ENCODE measurements at regions not wholly inside any gene's neighbourhood (a gene's known extent, or its start where the extent isn't known, plus 50 kb on each side); places are given as distances from the start of the nearest gene placed in this dataset.
"Not testable (repeated sequence)": the region's sequence is repeated elsewhere in the genome, so short reads cannot be mapped to it uniquely, and the experiment has no call there.

DNA sequence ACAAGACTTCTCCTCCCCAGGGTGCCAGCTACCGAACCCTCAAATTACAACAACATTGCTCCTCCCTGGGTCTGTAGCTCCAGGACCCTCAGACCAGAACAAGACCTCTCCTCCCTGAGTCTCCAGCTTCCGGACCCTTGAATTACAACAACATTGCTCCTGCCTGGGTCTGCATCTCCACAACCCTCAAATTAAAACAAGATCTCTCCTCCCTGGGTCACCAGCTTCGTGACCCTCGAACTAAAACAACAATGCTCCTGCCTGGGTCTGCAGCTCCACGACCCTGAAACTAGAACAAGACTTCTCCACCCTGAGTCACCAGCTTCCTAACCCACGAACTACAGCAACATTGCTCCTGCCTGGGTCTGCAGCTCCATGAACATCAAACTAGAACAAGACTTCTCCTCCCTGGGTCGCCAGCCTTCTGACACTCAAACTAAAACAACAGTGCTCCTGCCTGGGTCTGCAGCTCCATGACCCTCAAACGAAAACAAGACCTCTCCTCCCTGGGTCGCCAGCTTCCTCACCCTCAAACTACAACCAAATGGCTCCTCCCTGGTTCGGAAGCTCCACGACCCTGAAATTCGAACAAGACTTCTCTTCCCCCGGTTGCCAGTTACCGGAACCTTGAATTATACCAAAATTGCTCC lies 324.5 kb downstream of the PREX1 start:
- intact Hi-C loops (cut with micrococcal nuclease) = no loop called here
- Histone ChIP-seq H3K4me3 (no peak overlapping the region), H3K36me3 (no peaks in the 10 kb centered on the region), H3K4me1 (no peaks in the 10 kb centered on the region), H3K9me3 (replicated peaks) (no peaks in the 10 kb centered on the region), H3K27me3 (ENCODE audit: low read depth) (no peaks in the 10 kb centered on the region), H3K27ac (replicated peaks) (no peak overlapping the region)
- TF ChIP-seq, protein P1, sequence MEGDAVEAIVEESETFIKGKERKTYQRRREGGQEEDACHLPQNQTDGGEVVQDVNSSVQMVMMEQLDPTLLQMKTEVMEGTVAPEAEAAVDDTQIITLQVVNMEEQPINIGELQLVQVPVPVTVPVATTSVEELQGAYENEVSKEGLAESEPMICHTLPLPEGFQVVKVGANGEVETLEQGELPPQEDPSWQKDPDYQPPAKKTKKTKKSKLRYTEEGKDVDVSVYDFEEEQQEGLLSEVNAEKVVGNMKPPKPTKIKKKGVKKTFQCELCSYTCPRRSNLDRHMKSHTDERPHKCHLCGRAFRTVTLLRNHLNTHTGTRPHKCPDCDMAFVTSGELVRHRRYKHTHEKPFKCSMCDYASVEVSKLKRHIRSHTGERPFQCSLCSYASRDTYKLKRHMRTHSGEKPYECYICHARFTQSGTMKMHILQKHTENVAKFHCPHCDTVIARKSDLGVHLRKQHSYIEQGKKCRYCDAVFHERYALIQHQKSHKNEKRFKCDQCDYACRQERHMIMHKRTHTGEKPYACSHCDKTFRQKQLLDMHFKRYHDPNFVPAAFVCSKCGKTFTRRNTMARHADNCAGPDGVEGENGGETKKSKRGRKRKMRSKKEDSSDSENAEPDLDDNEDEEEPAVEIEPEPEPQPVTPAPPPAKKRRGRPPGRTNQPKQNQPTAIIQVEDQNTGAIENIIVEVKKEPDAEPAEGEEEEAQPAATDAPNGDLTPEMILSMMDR (IDR thresholded peaks at IDR 0.05; ENCODE audit: borderline replicate concordance) = no peak
- no peak for DNase-seq

DNA sequence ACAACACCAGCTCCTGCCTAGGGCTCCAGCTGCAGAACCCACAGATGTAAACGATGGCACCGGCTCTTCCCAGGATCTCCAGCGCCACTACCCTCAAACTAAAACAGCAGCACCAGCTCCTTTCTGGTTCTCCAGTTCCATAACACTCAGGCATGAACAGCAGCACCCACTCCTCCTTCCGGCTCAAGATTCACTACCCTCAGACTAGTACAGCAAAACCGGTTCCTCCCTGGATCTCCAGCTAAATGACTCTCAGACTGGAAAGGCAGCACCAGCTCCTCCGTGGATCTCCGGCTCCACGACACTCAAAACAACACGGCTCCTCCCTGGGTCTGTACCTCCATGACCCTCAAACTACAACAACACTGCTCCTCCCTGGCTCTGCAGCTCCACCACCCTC lies 325.0 kb downstream of the PREX1 start:
- Histone ChIP-seq H3K9me3 (replicated peaks) (no peaks in the 10 kb centered on the region), H3K4me1 (no peaks in the 10 kb centered on the region), H3K36me3 (no peaks in the 10 kb centered on the region), H3K27ac (replicated peaks) (no peak overlapping the region), H3K4me3 (no peak overlapping the region), H3K27me3 (ENCODE audit: low read depth) (no peaks in the 10 kb centered on the region)
- no peak for DNase-seq
- TF ChIP-seq, protein P1 (IDR thresholded peaks at IDR 0.05; ENCODE audit: borderline replicate concordance) = no peak
- intact Hi-C loops (cut with micrococcal nuclease) = no loop called here

DNA sequence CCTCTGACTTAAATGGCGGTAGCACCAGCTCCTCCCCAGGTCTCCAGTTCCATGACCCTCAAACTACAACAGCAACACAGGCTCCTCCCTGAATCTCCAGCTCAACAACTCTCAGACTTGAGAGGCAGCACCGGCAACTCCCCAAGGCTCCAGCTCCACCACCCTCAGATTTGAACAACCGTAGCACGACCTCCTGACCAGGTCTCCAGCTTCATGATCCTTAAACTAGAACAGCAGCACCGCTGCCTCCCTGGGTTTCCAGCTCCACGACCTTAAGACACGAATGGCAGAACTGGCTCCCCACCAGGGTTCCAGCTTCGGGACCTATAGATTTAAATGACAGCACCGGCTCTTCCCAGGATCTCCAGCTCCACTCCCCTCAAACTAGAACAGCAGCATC lies 325.8 kb downstream of the PREX1 start:
- Histone ChIP-seq H3K9me3 (replicated peaks) (no peaks in the 10 kb centered on the region), H3K27me3 (ENCODE audit: low read depth) (no peaks in the 10 kb centered on the region), H3K4me1 (no peaks in the 10 kb centered on the region), H3K36me3 (no peaks in the 10 kb centered on the region), H3K4me3 (no peak overlapping the region), H3K27ac (replicated peaks) (no peak overlapping the region)
- TF ChIP-seq, protein P1 (IDR thresholded peaks at IDR 0.05; ENCODE audit: borderline replicate concordance) = no peak
- intact Hi-C loops (cut with micrococcal nuclease) = no loop called here
- no peak for DNase-seq

DNA sequence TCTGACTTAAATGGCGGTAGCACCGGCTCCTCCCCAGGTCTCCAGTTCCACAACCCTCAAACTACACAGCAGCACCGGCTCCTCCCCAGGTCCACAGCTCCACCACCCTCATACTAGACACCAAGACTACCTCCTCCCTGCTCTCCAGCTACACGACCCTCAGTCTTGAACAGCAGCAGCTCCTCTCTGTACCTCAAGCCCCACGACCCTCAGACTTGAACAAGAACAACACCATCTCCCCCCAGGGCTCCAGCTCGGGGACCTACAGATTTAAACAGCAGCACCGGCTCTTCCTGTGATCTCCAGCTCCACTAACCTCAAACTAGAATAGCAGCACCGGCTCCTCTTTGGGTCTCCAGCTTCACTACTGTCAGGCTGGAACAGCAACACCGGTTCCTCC lies 326.9 kb downstream of the PREX1 start:
- H3K27me3 ChIP-seq (ENCODE audit: low read depth); intact Hi-C loops (cut with micrococcal nuclease); H3K9me3 ChIP-seq (replicated peaks); H3K4me1 ChIP-seq; H3K4me3 ChIP-seq; H3K36me3 ChIP-seq; H3K27ac ChIP-seq (replicated peaks); DNase-seq: not testable (repeated sequence)

DNA sequence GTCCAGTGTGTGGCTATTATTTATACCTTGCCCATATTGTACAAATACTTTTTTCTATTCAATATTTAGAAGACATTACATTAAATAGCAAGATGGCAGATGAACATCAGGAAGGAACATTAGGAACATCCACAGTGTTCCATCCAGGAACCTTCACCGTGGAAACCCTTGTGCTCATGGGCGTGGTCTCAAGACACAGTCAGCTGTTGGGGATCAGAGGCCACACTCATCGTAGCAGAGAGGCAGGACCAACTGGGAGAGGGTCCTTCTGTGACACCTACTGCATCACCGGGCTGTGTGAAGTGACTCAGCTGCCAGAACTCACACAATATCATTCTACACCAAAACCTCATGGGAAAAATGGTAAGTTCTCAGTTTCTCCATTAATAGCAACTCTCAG lies 328.9 kb downstream of the PREX1 start:
- intact Hi-C loops (cut with micrococcal nuclease) = not testable (repeated sequence)

DNA sequence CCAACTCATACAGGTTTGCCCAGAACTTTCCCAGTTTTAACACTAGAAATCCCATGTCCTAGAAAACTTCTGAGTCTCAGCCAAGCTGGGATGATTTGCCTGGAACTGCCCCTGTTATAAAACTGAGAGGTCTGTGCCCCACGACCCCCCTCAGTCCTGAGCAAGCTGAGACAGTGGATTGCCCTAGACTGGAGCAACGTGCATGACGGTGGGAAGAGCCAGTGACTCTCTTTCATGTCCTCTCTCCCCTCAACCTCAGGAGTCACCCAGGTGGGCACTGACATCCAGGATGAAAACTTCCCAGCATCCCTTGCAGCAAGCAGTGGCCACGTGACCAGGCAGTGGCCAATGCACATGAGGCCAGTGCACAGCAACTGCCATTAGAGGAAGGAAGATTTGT lies 329.7 kb downstream of the PREX1 start:
- H3K27me3 ChIP-seq (ENCODE audit: low read depth); DNase-seq; intact Hi-C loops (cut with micrococcal nuclease); H3K4me1 ChIP-seq; H3K9me3 ChIP-seq (replicated peaks); H3K4me3 ChIP-seq; H3K27ac ChIP-seq (replicated peaks); H3K36me3 ChIP-seq: not testable (repeated sequence)

More for the DNA sequence above, 328.9 kb downstream of the PREX1 start:
- H3K27ac ChIP-seq (replicated peaks); H3K4me1 ChIP-seq; DNase-seq; H3K9me3 ChIP-seq (replicated peaks); H3K27me3 ChIP-seq (ENCODE audit: low read depth); H3K36me3 ChIP-seq; H3K4me3 ChIP-seq: not testable (repeated sequence)

DNA sequence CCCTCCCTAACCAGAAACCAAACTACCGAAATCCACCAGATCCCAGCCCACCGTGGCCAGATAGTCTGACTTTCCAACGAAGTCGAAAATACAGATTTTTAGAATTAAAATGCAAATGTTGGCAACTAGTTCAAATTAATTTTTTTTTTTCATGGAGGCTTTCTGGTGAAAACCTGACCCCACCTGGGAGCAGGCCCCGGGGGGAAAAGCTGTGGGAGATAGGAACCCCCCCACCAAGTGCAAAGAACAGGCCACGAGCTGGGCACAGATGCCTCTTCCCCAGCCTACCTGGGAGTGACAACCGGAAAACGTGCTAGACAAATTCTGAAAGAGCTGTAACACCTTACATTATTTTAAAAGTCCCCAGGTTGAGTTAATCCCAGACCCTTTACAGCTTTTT lies 333.8 kb downstream of the PREX1 start:
- intact Hi-C loops (cut with micrococcal nuclease) = no loop called here

DNA sequence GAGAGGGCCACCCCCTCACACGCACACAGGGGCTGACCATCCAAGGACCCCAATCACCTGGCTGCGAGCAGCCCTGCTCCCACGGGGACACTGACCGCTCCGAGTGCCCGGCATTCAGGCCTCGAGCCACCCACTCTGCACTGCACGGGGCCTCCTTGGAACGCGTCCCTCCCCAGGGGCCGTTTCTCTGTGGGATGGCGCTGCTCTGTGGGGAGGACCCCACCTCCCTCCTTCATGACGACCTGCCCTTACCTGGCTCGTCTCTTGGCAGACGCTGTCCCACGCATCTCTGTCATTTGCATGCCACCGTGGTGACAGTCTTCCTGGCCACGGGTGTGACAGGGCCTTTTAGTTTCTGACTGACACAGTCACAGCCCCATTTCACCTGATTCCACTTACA lies 334.5 kb downstream of the PREX1 start:
- H3K36me3 ChIP-seq; DNase-seq; H3K4me1 ChIP-seq; H3K9me3 ChIP-seq (replicated peaks); H3K27ac ChIP-seq (replicated peaks); intact Hi-C loops (cut with micrococcal nuclease); H3K4me3 ChIP-seq: not testable (repeated sequence)
- peaks cover 28% of the 10 kb centered on the region for H3K27me3 ChIP-seq (ENCODE audit: low read depth)

More for the DNA sequence above, 333.8 kb downstream of the PREX1 start:
- peaks cover 22% of the 10 kb centered on the region for H3K27me3 ChIP-seq (ENCODE audit: low read depth)
- TF ChIP-seq, protein P1 (IDR thresholded peaks at IDR 0.05; ENCODE audit: borderline replicate concordance) = no peak
- no peak overlapping the region for H3K4me3 ChIP-seq
- H3K4me1 ChIP-seq = no peaks in the 10 kb centered on the region
- no peaks in the 10 kb centered on the region for H3K36me3 ChIP-seq
- H3K27ac ChIP-seq (replicated peaks) = no peak overlapping the region
- DNase-seq = no peak
- H3K9me3 ChIP-seq (replicated peaks) = no peaks in the 10 kb centered on the region
